Gastrocnemius medialis (tissue), 4 donors: ENCODE measurements at regions not wholly inside any gene's neighbourhood (a gene's known extent, or its start where the extent isn't known, plus 50 kb on each side); places are given as distances from the start of the nearest gene placed in this dataset.

Source experiments
- ATAC-seq, 2 donors: fragments of 150-250 bp; one replicate each; pipeline ENCODE4 v1.9.1; 2016
- DNase-seq, 2 donors: peaks; one replicate each; pipeline ENCODE4 v3.0.0-alpha.2; 2019
- H3K27ac ChIP-seq, 4 donors: fragments of 200-600 bp; sonication (generic); 1 replicate in 1 of 4; 2 replicates in 3 of 4; pipeline ENCODE4 v1.5.1; 2016 to 2018; ENCODE audit warnings: mild to moderate bottlenecking in 2 of 4, moderate library complexity in 1 of 4
- H3K27me3 ChIP-seq, 3 donors: fragments of 200-600 bp; sonication (generic) in 2 of 3; 1 replicate in 1 of 3; 2 replicates in 2 of 3; pipeline versions ENCODE4 v1.5.1 to v1.6.0; 2016 to 2019; ENCODE audit warnings: mild to moderate bottlenecking in 1 of 3, moderate library complexity in 1 of 3
- H3K36me3 ChIP-seq, 2 donors: fragments of 200-600 bp; sonication (generic) in 1 of 2; one replicate each; pipeline ENCODE4 v1.5.1; 2017 to 2018
- H3K4me1 ChIP-seq, 2 donors: fragments of 200-600 bp; sonication (generic) in 1 of 2; one replicate each; pipeline ENCODE4 v1.5.1; 2016 to 2017; ENCODE audit warnings: mild to moderate bottlenecking in 2 of 2
- H3K4me3 ChIP-seq, 4 donors: fragments of 200-600 bp; sonication (generic) in 3 of 4; 1 replicate in 1 of 4; 2 replicates in 3 of 4; pipeline ENCODE4 v1.5.1; 2016 to 2019; ENCODE audit warnings: mild to moderate bottlenecking in 2 of 4
- H3K9me3 ChIP-seq, 3 donors: fragments of 200-600 bp; sonication (generic) in 2 of 3; 1 replicate in 1 of 3; 2 replicates in 2 of 3; pipeline ENCODE4 v1.5.1; 2016 to 2019
- POLR2A ChIP-seq, 2 donors: fragments of 450-650 bp; IDR thresholded peaks; one replicate each; pipeline ENCODE4 v1.6.1; 2017; ENCODE audit warnings: antibody characterized with exemption in 2 of 2, mild to moderate bottlenecking in 2 of 2, moderate library complexity in 2 of 2
- in situ Hi-C, 4 donors: fragments of 200-750 bp; cut with MboI; loops; one replicate each; pipeline versions ENCODE4 v1.15.0 to v1.8.0; 2017; ENCODE audit warnings: low sequenced_read_pairs in 4 of 4
- intact Hi-C: fragments of 100-400 bp; cut with DNase I; formaldehyde crosslinking; loops from one replicate; pipeline ENCODE4 v1.15.1; 2023; ENCODE audit warnings: low total_unique reads
- TF ChIP-seq, protein P1 (sequence below), 5 experiments: fragments of 450-650 bp in 3 of 5; fragments of 200-600 bp in 2 of 5; sonication (generic) in 2 of 5; IDR thresholded peaks in 4 of 5; conservative IDR thresholded peaks in 1 of 5; 1 replicate in 4 of 5; 2 replicates in 1 of 5; pipeline ENCODE4 v1.5.1; 2016 to 2019; ENCODE audit warnings: antibody characterized with exemption in 5 of 5, mild to moderate bottlenecking in 3 of 5, moderate library complexity in 3 of 5

DNA sequence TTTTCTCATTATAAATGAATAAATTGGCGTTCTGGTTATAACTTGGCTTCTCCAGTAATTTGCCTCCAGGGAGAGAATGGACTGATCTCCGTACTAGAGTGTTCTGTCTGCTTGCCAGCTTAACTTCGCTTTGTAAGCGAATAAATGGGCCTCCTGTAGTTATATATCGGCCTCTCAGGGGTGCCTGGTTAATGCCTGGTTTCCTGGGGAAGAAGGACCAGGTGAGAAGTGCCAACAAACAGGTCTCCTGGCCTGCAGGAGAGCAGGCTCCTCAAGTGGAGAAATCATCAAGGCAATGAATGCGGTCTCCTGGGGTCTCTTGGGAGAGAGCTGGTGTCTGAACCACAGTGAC is 107.4 kb upstream of the SERBP1 start:
- no peaks in the 10 kb centered on the region for H3K36me3 ChIP-seq
- ATAC-seq: no peak
- no peaks in the 10 kb centered on the region for H3K9me3 ChIP-seq
- intact Hi-C loops (loop anchor here (10.0 kb wide), 2 partner anchors 297 to 577 kb away; partner anchors contain the start of gene GNG12), in situ Hi-C loops (loop anchor here in 3 of 4 donors (5.0 to 25.0 kb wide), 3 partner anchors 225 to 800 kb away; no protein-coding TSS in a partner anchor)
- DNase-seq: no peak
- no peak overlapping the region for H3K4me3 ChIP-seq
- peaks cover 6% of the 10 kb centered on the region in 2 donors for H3K4me1 ChIP-seq
- TF ChIP-seq, protein P1, sequence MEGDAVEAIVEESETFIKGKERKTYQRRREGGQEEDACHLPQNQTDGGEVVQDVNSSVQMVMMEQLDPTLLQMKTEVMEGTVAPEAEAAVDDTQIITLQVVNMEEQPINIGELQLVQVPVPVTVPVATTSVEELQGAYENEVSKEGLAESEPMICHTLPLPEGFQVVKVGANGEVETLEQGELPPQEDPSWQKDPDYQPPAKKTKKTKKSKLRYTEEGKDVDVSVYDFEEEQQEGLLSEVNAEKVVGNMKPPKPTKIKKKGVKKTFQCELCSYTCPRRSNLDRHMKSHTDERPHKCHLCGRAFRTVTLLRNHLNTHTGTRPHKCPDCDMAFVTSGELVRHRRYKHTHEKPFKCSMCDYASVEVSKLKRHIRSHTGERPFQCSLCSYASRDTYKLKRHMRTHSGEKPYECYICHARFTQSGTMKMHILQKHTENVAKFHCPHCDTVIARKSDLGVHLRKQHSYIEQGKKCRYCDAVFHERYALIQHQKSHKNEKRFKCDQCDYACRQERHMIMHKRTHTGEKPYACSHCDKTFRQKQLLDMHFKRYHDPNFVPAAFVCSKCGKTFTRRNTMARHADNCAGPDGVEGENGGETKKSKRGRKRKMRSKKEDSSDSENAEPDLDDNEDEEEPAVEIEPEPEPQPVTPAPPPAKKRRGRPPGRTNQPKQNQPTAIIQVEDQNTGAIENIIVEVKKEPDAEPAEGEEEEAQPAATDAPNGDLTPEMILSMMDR (IDR thresholded peaks at IDR 0.05 in 4 of 5, conservative IDR thresholded peaks at IDR 0.05 in 1 of 5): no peak
- no peak for TF ChIP-seq POLR2A (IDR thresholded peaks at IDR 0.05)
- H3K27me3 ChIP-seq: no peaks in the 10 kb centered on the region
- H3K27ac ChIP-seq: peak overlapping the region in 1 of 4 donors; percentile 15

DNA sequence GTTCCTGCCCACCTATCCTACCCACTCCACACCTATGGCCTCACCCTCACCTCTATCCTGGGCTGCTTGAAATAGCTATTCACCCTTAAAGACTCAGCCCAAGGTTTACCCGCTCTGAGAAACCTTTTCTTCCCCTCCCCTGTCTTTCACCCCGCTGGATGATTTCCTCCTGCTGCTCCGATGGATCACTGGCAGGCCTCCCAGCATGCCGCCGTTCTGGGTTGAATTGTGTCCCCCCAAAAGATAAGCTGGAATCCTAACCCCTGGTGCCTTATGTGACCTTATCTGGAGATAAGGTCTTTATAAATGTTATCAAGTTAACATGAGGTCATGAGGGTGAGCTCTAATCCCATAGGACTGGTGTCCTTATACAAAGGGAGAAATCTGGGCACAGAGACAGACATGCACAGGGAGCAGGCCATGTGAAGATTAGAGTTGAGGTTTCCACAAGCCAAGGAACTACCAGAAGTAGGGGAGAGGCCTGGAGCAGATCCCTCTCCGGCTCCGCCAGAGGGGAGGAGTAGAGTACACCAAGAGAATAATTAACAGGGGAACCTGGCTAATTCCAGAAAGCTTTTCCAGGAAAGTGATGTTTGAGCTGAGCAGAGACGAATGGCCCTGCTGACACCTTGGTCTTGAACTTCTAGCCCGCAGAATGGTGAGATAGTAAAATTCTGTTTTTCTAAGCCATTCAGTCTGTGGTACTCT is 110.0 kb upstream of the SERBP1 start:
- Histone ChIP-seq H3K36me3 (no peaks in the 10 kb centered on the region), H3K4me1 (peaks cover 6% of the 10 kb centered on the region in 2 donors), H3K9me3 (no peaks in the 10 kb centered on the region), H3K27me3 (no peaks in the 10 kb centered on the region), H3K4me3 (no peak overlapping the region), H3K27ac (no peak overlapping the region)
- in situ Hi-C loops (loop anchor here in 2 of 4 donors (25.0 kb wide), 2 partner anchors 572 to 797 kb away; no protein-coding TSS in a partner anchor), intact Hi-C loops (no loop called here)
- no peak for ATAC-seq
- TF ChIP-seq POLR2A (IDR thresholded peaks at IDR 0.05): no peak
- TF ChIP-seq, protein P1 (IDR thresholded peaks at IDR 0.05 in 4 of 5, conservative IDR thresholded peaks at IDR 0.05 in 1 of 5): no peak
- no peak for DNase-seq

DNA sequence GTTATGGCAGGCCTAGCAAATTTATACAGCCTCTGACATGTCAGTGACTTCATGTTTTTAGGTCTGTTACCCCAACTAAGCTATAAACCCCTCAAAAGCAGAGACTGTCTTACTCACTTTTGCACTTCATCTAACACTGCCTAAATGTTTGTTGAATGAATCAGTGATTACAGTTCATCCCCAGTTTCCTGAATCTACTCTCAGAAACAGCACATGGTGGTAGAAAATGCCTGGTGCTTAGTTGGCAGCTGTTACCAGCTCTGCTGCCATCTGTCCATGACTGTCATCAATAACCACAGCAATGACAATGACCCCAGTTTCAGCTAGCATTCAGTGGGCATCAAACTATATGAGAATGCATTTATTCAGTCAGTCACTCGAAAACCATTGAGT is 110.5 kb upstream of the SERBP1 start:
- TF ChIP-seq, protein P1 (IDR thresholded peaks at IDR 0.05 in 4 of 5, conservative IDR thresholded peaks at IDR 0.05 in 1 of 5): no peak
- no peak for TF ChIP-seq POLR2A (IDR thresholded peaks at IDR 0.05)
- ATAC-seq (no peak), DNase-seq (no peak)
- in situ Hi-C loops: loop anchor here in 2 of 4 donors (25.0 kb wide), 2 partner anchors 572 to 797 kb away; no protein-coding TSS in a partner anchor
- intact Hi-C loops: no loop called here
- no peak overlapping the region for H3K4me3 ChIP-seq
- no peaks in the 10 kb centered on the region for H3K36me3 ChIP-seq
- H3K27me3 ChIP-seq: no peaks in the 10 kb centered on the region
- no peak overlapping the region for H3K27ac ChIP-seq
- peaks cover 6% of the 10 kb centered on the region in 2 donors for H3K4me1 ChIP-seq
- no peaks in the 10 kb centered on the region for H3K9me3 ChIP-seq

DNA sequence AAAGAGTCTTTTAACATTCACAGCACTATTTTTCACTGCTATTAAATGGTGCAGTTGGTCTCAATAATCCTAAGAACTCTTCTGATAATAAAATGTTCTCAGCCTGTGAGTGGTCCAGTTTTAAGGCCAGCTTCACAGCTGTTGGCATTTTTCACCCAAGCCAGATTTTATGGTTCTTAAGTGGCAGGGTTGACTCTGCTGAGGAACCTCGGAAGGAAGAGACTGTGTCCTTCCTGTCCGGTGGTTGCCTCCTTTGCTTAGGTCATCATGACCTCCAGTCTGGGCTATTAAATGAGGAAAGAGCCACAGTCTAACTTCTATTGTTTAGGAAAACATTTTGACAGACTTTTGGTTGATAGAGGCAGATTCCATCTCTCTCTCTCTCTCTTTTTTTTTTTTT is 112.5 kb upstream of the SERBP1 start:
- intact Hi-C loops (no loop called here), in situ Hi-C loops (loop anchor here in 2 of 4 donors (25.0 kb wide), 2 partner anchors 570 to 795 kb away; no protein-coding TSS in a partner anchor)
- Histone ChIP-seq H3K4me3 (no peak overlapping the region), H3K27me3 (no peaks in the 10 kb centered on the region), H3K27ac (no peak overlapping the region), H3K4me1 (no peaks in the 10 kb centered on the region), H3K36me3 (no peaks in the 10 kb centered on the region), H3K9me3 (no peaks in the 10 kb centered on the region)
- DNase-seq: no peak
- TF ChIP-seq POLR2A (IDR thresholded peaks at IDR 0.05): no peak
- TF ChIP-seq, protein P1 (IDR thresholded peaks at IDR 0.05 in 4 of 5, conservative IDR thresholded peaks at IDR 0.05 in 1 of 5): no peak
- ATAC-seq: no peak
